GM18867 (cell line): ENCODE measurements at regions not wholly inside any gene's neighbourhood (a gene's known extent, or its start where the extent isn't known, plus 50 kb on each side); places are given as distances from the start of the nearest gene placed in this dataset.
"Not testable (repeated sequence)": the region's sequence is repeated elsewhere in the genome, so short reads cannot be mapped to it uniquely, and the experiment has no call there.

Experiments used
- ATAC-seq: cut with Tn5 transposase; IDR thresholded peaks from one replicate; pipeline ENCODE4 v1.9.1; 2021; ENCODE audit warnings: mild to moderate bottlenecking, moderate library complexity; ENCODE audit not compliant: unreplicated experiment

DNA sequence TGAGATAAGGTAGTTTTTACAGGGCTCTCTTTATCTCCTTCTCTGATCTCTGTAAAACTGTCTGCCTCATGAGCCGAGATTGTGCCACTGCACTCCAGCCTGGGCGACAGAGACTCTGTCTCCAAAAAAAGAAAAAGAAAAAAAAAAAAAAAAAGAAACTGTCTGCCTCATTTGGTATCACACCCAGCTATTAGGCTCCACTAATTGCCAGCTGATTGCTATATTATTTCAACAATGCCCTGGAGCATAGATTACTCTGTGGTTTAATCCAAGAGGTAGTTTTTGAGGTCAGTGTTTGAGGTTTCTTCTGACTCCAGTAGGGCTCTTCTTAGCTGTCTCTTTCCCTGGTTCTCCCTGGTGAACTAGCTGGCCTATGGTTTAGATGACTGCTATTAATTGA lies 268.1 kb upstream of the PLPP4 start:
- no peak for ATAC-seq

DNA sequence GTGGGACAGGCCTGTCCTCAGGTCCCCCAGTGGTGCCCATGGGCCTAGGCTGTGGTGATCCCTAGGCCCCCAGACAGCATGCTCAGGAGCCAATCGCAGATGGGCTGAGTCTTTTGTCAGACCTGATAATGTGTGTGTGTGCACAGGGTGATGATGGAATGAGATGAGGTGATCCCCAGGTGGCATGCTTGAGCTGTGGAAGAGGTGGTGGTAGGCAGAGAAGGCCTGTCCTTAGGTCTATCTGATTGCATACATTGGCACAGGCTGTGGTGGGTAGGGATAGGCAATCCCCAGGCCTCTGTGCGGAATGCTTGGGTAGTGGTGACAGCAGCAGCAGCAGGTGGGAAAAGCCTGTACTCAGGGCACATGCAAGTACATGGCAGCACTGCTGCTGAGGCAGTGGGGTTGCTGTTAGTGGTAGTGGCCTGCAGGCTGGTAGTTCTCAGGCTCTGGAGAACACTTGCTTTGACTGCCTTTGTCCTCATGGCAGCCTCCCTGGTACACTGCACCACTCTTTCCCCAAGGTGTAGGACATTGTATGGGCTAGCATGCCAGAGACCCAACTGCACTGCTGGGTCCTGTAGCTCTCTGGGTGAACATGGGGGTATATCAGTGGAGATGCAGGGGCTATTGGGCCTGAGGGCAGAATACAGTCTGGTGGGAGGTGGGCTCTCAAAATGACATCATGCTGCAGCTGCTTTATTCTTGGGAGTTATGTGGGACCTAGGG lies 260.9 kb upstream of the PLPP4 start:
- ATAC-seq: no peak

DNA sequence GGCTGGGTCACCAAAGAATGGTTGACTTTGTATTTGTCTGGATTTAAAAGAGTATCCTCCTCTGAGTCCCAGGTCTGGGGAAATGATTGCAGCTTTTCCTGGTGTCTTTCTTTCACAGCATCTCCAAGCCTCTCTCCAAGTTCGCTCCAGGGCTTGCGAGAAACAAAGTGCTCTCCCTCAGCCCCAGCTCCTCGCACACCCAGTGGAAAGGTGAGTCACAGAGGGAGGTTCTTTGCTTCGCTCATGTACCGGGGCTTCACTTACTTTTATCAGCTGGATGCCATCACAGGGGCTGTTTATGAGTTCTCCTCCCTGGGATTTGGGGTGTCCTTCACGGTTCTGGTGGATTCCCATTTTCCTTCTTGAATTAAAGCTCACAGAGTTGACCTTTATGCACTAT lies 252.2 kb upstream of the PLPP4 start:
- ATAC-seq: no peak

DNA sequence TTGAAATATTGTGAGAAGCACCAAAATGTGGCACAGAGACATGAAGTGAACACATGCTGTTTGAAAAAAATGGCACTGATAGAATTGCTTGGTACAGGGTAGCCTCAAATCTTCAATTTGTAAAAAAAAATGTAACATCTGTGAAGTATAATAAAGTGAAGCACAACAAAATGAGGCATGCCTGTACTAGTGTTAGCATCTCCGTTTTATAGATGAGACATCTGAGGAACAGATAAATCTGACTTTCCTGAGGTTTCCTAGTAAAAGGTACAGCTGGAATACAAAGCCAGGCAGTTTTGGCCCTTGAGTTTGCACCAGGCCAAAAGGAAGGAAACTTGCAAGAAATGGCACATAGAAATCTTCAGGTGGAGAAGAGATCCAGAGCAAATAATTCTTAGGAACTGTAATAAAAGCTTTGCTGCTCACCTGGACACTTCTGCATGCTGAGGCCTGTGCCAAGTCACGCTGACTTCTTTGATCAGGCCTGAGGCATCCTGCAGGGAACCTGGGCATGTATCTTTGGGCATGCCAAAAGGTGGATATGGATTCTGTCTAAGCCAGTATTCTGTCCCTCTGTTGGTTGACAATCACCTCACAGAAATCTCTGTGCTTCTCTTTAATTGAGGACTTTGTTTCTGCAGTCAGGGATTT lies 251.5 kb upstream of the PLPP4 start:
- no peak for ATAC-seq

DNA sequence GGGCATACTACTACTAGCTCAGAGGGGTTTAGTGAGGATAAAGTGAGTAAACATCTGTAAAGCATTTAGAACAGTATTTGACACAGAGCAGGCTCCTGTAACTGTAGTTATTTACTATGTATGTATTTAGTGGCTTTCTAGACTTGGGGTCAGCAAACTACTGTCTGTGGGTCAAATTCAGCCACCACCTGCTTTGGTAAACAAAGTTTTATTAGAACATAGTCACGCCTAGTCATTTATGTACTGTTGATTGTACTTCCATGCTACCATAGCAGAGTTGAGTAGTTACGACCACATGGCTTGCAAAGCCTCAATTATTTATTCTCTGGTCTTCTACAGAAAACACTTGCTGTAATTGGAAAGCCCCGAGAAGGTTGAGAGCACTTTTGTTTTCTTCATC lies 248.5 kb upstream of the PLPP4 start:
- no peak for ATAC-seq

- no peak for ATAC-seq
Observed at GRCh38 chr10:120209124-120209762, 247.8 kb upstream of the PLPP4 start.

DNA sequence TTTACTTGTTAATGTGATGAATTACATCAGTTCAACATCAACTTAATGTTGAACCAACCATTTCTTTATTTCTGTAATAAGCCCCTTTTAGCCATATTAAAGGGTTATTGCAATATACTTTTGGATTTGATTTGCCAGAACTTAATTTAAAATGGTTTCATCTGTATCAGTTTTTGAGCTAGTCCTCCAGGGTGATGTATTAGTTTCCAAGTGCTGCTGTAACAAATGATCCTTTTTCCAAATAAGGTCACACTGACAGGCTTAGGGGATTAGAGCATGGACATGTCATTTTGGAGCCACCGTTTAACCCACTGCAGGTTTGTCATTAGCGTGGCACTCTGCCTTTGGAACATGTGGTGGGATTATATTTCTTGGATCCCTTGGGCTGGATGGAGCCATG lies 244.8 kb upstream of the PLPP4 start:
- ATAC-seq: no peak

GRCh38 chr10:120213283-120213682 lies 243.7 kb upstream of the PLPP4 start:
- ATAC-seq: not testable (repeated sequence)

GRCh38 chr10:120217736-120218135 lies 239.3 kb upstream of the PLPP4 start:
- ATAC-seq: no peak

DNA sequence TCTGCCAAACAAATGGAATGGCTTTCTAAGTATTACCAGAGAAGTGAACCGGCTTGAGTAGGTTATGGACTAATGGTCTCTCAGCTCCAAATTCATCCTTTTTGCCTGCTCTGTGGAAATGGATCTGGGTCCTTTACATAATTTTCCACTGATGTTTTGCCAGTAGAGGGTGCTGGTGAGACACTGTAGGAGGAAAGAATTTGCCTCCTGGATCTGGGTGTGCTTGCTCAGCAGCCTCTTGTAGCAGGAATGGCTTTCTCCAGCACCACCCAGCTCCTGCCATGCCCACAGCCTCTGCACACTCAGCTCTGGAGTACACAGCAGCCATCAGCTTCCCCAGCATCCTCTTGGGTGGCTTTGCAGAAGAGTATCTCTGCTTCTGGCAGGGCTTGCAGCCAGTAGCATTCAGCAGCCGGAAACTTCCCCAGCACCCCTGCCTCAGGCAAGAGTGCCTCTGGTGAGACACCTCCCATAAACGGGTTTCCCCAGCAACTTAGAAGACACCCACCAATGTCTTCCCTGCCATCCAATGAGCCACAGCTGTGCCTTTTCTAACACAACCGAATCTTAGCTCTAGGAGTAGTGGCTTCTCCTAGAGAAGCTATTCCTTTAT lies 235.0 kb upstream of the PLPP4 start:
- peak; percentile 46 for ATAC-seq

DNA sequence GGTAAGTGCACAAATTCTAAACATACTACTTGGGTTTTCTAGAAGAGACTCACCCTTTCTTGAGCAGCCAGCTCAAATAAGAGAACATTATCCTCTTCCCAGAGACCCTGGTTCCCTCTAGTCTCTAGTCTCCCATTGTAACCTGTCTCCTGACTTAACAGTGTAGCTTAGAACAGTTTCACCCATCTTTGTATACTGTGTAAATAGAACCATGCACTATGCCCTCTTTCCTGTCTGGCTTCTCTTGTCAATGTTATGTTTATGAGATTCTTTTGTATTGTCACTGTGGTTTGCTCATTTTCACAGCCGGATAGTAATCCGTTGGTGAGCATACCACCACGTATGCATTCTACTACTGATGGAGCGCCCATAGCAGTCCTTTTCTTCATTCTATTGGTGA lies 227.4 kb upstream of the PLPP4 start:
- ATAC-seq: no peak

- not testable (repeated sequence) for ATAC-seq
Observed at GRCh38 chr10:120239695-120240094, 217.3 kb upstream of the PLPP4 start.

DNA sequence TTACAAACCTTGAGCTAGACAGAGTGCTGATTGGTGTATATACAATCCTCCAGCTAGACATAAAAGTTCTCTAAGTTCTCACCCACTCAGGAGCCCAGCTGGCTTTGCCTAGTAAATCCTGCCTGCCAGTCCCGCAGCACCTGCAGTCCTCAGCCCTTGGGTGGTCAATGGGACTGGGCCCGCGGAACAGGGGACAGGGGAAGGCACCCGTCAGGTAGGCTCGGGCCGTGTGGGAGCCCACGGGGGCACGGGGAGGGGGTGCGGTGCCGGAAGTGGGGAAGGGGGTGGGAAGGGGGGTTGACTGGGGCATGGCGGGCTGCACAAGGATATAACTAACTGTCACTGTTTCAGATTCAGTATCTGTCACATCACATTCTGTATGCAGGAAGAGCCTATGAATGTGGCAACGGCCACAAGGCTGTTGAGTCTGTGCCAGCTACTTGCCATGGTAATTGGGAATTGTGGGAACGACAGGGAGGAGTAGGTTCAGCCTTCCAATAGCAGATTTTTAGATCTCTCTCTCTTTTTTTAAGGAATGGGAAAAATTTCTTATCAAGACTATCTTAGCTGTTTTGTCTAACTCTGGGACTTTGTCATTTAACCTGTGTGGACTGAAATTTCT lies 205.1 kb upstream of the PLPP4 start:
- no peak for ATAC-seq

GRCh38 chr10:120253131-120253530 lies 203.9 kb upstream of the PLPP4 start:
- ATAC-seq: no peak

- ATAC-seq: no peak
Observed at GRCh38 chr10:120260456-120260855, 196.6 kb upstream of the PLPP4 start.

DNA sequence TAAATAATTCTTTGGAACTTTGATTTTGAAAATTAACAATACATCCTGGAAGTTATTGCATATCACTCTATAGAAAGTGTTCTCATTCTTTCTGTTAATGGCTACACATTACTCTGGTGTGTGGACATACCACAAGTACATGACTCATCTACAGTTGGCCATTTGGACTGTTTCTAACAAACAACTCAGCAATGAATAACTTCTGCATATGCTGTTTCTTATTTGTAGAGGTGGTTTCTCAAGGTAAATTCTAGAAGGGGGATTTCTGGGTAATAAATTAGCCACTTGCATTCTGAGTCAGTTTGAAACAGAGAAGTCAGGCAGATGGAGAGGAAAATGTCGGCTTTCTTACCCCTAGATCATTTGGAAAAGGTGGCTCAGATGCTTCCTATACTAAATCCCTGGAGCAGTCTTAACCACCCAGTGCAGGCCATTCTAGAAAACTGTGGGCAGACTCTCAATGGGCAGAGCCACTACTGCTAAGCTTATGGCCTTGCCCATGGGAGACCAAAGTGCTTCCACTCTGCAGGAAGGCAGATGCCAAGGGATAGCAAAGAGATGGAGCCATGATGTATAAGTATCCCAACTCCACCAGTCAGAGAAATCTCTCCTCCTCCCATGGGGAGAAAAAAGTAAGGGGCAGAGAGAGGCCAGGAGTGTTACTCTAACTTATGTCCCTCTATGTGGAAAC lies 194.0 kb upstream of the PLPP4 start:
- no peak for ATAC-seq

DNA sequence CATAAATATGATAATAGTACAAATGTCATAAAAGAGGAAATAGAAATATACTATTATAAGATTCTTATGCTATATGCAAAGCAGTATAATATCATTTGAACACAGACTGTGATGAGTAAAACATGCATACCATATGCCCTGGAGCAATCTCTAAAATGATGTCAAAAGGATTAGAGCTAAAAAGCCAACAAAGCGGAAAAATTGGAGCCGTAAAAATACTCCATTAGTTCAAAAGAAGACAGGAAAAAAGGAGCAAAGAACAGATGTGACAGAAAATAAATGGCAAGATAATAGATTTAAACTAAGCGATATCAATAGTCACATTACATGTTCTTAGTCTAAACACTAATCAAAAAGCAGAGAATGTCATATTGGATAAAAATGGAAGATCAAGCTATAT lies 191.0 kb upstream of the PLPP4 start:
- no peak for ATAC-seq

DNA sequence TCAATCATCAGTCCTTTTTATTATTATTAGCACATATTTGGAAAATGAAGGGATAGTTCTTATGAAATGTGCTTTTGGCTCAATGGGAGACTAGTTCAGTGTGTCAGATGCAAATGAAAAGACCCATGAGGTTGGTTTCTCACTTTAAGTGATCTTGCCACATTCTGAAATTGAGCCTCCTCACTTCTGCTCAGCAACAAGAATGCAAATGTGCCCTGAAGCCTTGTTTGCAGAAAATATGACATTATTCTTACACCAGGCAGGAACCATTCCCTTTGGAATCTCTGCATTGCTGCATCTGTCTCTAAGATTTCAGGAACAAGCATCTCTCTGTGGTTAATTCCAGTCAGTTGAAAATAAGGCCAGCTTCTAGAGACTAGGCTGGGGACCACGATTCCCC lies 186.1 kb upstream of the PLPP4 start:
- no peak for ATAC-seq

DNA sequence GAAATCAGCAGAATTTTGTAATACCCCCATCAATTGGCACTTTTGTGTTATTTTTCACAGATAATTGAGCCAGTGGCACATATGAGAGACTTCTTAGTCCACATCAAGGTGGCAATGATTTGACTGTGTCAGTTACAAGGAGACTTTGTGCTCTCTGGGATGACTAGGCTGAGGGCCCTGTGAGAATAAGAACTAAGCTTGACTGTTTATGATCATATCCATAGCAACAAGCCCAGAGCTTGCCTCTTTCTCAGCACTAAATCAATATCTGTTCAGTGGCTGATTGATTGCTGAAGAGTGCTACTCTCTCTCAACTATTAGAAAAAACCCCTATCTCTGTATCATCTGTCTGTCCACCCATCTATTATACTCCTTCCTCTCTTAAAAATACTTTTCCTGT lies 185.3 kb upstream of the PLPP4 start:
- no peak for ATAC-seq

GRCh38 chr10:120272350-120272749 lies 184.7 kb upstream of the PLPP4 start:
- ATAC-seq: no peak

- no peak for ATAC-seq
Observed at GRCh38 chr10:120278069-120278468, 179.0 kb upstream of the PLPP4 start.
